ENCODE measurements at regions not wholly inside any gene's neighbourhood (a gene's known extent, or its start where the extent isn't known, plus 50 kb on each side); places are given as distances from the start of the nearest gene placed in this dataset.

- no peaks in the 10 kb centered on the region for H3K36me3 ChIP-seq (ENCODE audit: control insufficient read depth in 2 of 2, extremely low read depth in 1 of 2, insufficient read depth in 1 of 2, low read length in 1 of 2)
- DNase-seq (no peak), ATAC-seq (replicated peaks in 1 of 4) (no peak)
- Mint-ChIP-seq H3K27me3 (peaks cover 0 to 4% of the 10 kb centered on the region in 2 donors), H3K9me3 (peaks cover 0 to 5% (median 2%) of the 10 kb centered on the region in 3 donors), H3K36me3 (no peaks in the 10 kb centered on the region), H3K4me3 (no peak overlapping the region), H3K27ac (no peak overlapping the region), H3K4me1 (no peaks in the 10 kb centered on the region)
- no CpG with 5 or more reads among the region's 4 CpGs for WGBS (ENCODE audit: insufficient coverage)
- ChIA-PET POLR2A (no interaction called here), CTCF (interaction anchor here in 1 of 2 donors (0.8 kb wide), 1 partner anchor 34 kb away, joined by 3 read pairs; no protein-coding TSS in a partner anchor)
- no peaks in the 10 kb centered on the region for H3K4me1 ChIP-seq (ENCODE audit: control insufficient read depth in 1 of 2, extremely low read depth in 1 of 2, insufficient read depth in 2 of 2, low read length in 2 of 2)
- H3K27ac ChIP-seq (ENCODE audit: low read length): no peak overlapping the region
- H3K4me3 ChIP-seq (ENCODE audit: control insufficient read depth in 1 of 2, extremely low read depth in 1 of 2, low read length in 1 of 2): no peak overlapping the region
- no peaks in the 10 kb centered on the region for H3K27me3 ChIP-seq (replicated peaks in 1 of 2; ENCODE audit: control insufficient read depth in 2 of 2, extremely low read depth in 1 of 2, insufficient read depth in 2 of 2, low read length in 1 of 2)
- H3K9me3 ChIP-seq: no peaks in the 10 kb centered on the region
Measured at GRCh38 chr5:98569288-98569687, 204.2 kb upstream of the RGMB start.

- H3K36me3 ChIP-seq (ENCODE audit: control insufficient read depth in 2 of 2, extremely low read depth in 1 of 2, insufficient read depth in 1 of 2, low read length in 1 of 2): no peaks in the 10 kb centered on the region
- ChIA-PET CTCF (interaction anchor here in 1 of 2 donors (0.8 kb wide), 1 partner anchor 34 kb away, joined by 3 read pairs; no protein-coding TSS in a partner anchor), POLR2A (no interaction called here)
- Mint-ChIP-seq H3K27me3 (peaks cover 0 to 4% of the 10 kb centered on the region in 2 donors), H3K9me3 (peaks cover 0 to 5% (median 2%) of the 10 kb centered on the region in 3 donors), H3K36me3 (no peaks in the 10 kb centered on the region), H3K4me1 (no peaks in the 10 kb centered on the region), H3K27ac (no peak overlapping the region), H3K4me3 (no peak overlapping the region)
- WGBS (ENCODE audit: insufficient coverage): no CpG with 5 or more reads among the region's 1 CpG
- no peak overlapping the region for H3K4me3 ChIP-seq (ENCODE audit: control insufficient read depth in 1 of 2, extremely low read depth in 1 of 2, low read length in 1 of 2)
- H3K9me3 ChIP-seq: no peaks in the 10 kb centered on the region
- no peaks in the 10 kb centered on the region for H3K4me1 ChIP-seq (ENCODE audit: control insufficient read depth in 1 of 2, extremely low read depth in 1 of 2, insufficient read depth in 2 of 2, low read length in 2 of 2)
- DNase-seq (no peak), ATAC-seq (replicated peaks in 1 of 4) (no peak)
- H3K27me3 ChIP-seq (replicated peaks in 1 of 2; ENCODE audit: control insufficient read depth in 2 of 2, extremely low read depth in 1 of 2, insufficient read depth in 2 of 2, low read length in 1 of 2): no peaks in the 10 kb centered on the region
- H3K27ac ChIP-seq (ENCODE audit: low read length): no peak overlapping the region
Measured at GRCh38 chr5:98570010-98570409, 203.5 kb upstream of the RGMB start.

GRCh38 chr5:98570661-98571191 lies 202.7 kb upstream of the RGMB start:
- ATAC-seq (replicated peaks in 1 of 4) (no peak), DNase-seq (no peak)
- no peaks in the 10 kb centered on the region for H3K9me3 ChIP-seq
- CTCF ChIA-PET: no interaction called here
- H3K4me3 ChIP-seq (ENCODE audit: control insufficient read depth in 1 of 2, extremely low read depth in 1 of 2, low read length in 1 of 2): no peak overlapping the region
- no peaks in the 10 kb centered on the region for H3K36me3 ChIP-seq (ENCODE audit: control insufficient read depth in 2 of 2, extremely low read depth in 1 of 2, insufficient read depth in 1 of 2, low read length in 1 of 2)
- Mint-ChIP-seq H3K9me3 (peaks cover 0 to 5% (median 2%) of the 10 kb centered on the region in 3 donors), H3K4me1 (no peaks in the 10 kb centered on the region), H3K4me3 (no peak overlapping the region), H3K27ac (no peak overlapping the region), H3K36me3 (no peaks in the 10 kb centered on the region), H3K27me3 (peaks cover 0 to 4% of the 10 kb centered on the region in 2 donors)
- no peak overlapping the region for H3K27ac ChIP-seq (ENCODE audit: low read length)
- WGBS (ENCODE audit: insufficient coverage): no CpG with 5 or more reads among the region's 1 CpG
- H3K27me3 ChIP-seq (replicated peaks in 1 of 2; ENCODE audit: control insufficient read depth in 2 of 2, extremely low read depth in 1 of 2, insufficient read depth in 2 of 2, low read length in 1 of 2): no peaks in the 10 kb centered on the region
- POLR2A ChIA-PET: no interaction called here
- no peaks in the 10 kb centered on the region for H3K4me1 ChIP-seq (ENCODE audit: control insufficient read depth in 1 of 2, extremely low read depth in 1 of 2, insufficient read depth in 2 of 2, low read length in 2 of 2)

- WGBS (ENCODE audit: insufficient coverage): no CpG with 5 or more reads among the region's 4 CpGs
- no peaks in the 10 kb centered on the region for H3K4me1 ChIP-seq (ENCODE audit: control insufficient read depth in 1 of 2, extremely low read depth in 1 of 2, insufficient read depth in 2 of 2, low read length in 2 of 2)
- Mint-ChIP-seq H3K36me3 (no peaks in the 10 kb centered on the region), H3K27ac (no peak overlapping the region), H3K27me3 (no peaks in the 10 kb centered on the region), H3K9me3 (peaks cover 0 to 2% (median 0%) of the 10 kb centered on the region in 3 donors), H3K4me3 (no peak overlapping the region), H3K4me1 (no peaks in the 10 kb centered on the region)
- H3K36me3 ChIP-seq (ENCODE audit: control insufficient read depth in 2 of 2, extremely low read depth in 1 of 2, insufficient read depth in 1 of 2, low read length in 1 of 2): no peaks in the 10 kb centered on the region
- H3K4me3 ChIP-seq (ENCODE audit: control insufficient read depth in 1 of 2, extremely low read depth in 1 of 2, low read length in 1 of 2): no peak overlapping the region
- H3K9me3 ChIP-seq: no peaks in the 10 kb centered on the region
- H3K27me3 ChIP-seq (replicated peaks in 1 of 2; ENCODE audit: control insufficient read depth in 2 of 2, extremely low read depth in 1 of 2, insufficient read depth in 2 of 2, low read length in 1 of 2): no peaks in the 10 kb centered on the region
- DNase-seq (no peak), ATAC-seq (replicated peaks in 1 of 4) (no peak)
- ChIA-PET POLR2A (no interaction called here), CTCF (no interaction called here)
- H3K27ac ChIP-seq (ENCODE audit: low read length): no peak overlapping the region
Measured at GRCh38 chr5:98573834-98574320, 199.6 kb upstream of the RGMB start.

- WGBS (ENCODE audit: insufficient coverage): 84% methylated on average over 20 of the region's 20 CpGs
- peaks cover 0 to 2% (median 0%) of the 10 kb centered on the region in 3 donors for H3K9me3 Mint-ChIP-seq
- no peak for DNase-seq
- ChIA-PET CTCF (no interaction called here), POLR2A (no interaction called here)
- H3K36me3 Mint-ChIP-seq: no peaks in the 10 kb centered on the region
- Histone ChIP-seq H3K9me3 (no peaks in the 10 kb centered on the region), H3K27me3 (replicated peaks in 1 of 2; ENCODE audit: control insufficient read depth in 2 of 2, extremely low read depth in 1 of 2, insufficient read depth in 2 of 2, low read length in 1 of 2) (no peaks in the 10 kb centered on the region), H3K4me1 (ENCODE audit: control insufficient read depth in 1 of 2, extremely low read depth in 1 of 2, insufficient read depth in 2 of 2, low read length in 2 of 2) (no peaks in the 10 kb centered on the region), H3K4me3 (ENCODE audit: control insufficient read depth in 1 of 2, extremely low read depth in 1 of 2, low read length in 1 of 2) (no peak overlapping the region), H3K36me3 (ENCODE audit: control insufficient read depth in 2 of 2, extremely low read depth in 1 of 2, insufficient read depth in 1 of 2, low read length in 1 of 2) (no peaks in the 10 kb centered on the region), H3K27ac (ENCODE audit: low read length) (no peak overlapping the region)
- no peaks in the 10 kb centered on the region for H3K4me1 Mint-ChIP-seq
- H3K27me3 Mint-ChIP-seq: peaks cover 0 to 3% of the 10 kb centered on the region in 2 donors
- no peak for ATAC-seq (replicated peaks in 1 of 4)
- H3K27ac Mint-ChIP-seq: no peak overlapping the region
- no peak overlapping the region for H3K4me3 Mint-ChIP-seq
Measured at GRCh38 chr5:98576275-98576674, 197.2 kb upstream of the RGMB start.

GRCh38 chr5:98578438-98578837 lies 195.0 kb upstream of the RGMB start:
- Mint-ChIP-seq H3K27ac (no peak overlapping the region), H3K36me3 (no peaks in the 10 kb centered on the region), H3K27me3 (peaks cover 0 to 3% of the 10 kb centered on the region in 2 donors), H3K4me1 (no peaks in the 10 kb centered on the region), H3K9me3 (no peaks in the 10 kb centered on the region), H3K4me3 (no peak overlapping the region)
- Histone ChIP-seq H3K27ac (ENCODE audit: low read length) (no peak overlapping the region), H3K4me3 (ENCODE audit: control insufficient read depth in 1 of 2, extremely low read depth in 1 of 2, low read length in 1 of 2) (no peak overlapping the region), H3K4me1 (ENCODE audit: control insufficient read depth in 1 of 2, extremely low read depth in 1 of 2, insufficient read depth in 2 of 2, low read length in 2 of 2) (no peaks in the 10 kb centered on the region), H3K9me3 (no peaks in the 10 kb centered on the region), H3K27me3 (replicated peaks in 1 of 2; ENCODE audit: control insufficient read depth in 2 of 2, extremely low read depth in 1 of 2, insufficient read depth in 2 of 2, low read length in 1 of 2) (no peaks in the 10 kb centered on the region), H3K36me3 (ENCODE audit: control insufficient read depth in 2 of 2, extremely low read depth in 1 of 2, insufficient read depth in 1 of 2, low read length in 1 of 2) (no peaks in the 10 kb centered on the region)
- DNase-seq (no peak), ATAC-seq (replicated peaks in 1 of 4) (no peak)
- ChIA-PET CTCF (no interaction called here), POLR2A (no interaction called here)
- no CpG with 5 or more reads among the region's 1 CpG for WGBS (ENCODE audit: insufficient coverage)
